K562 (cell line): ENCODE measurements at regions not wholly inside any gene's neighbourhood (a gene's known extent, or its start where the extent isn't known, plus 50 kb on each side); places are given as distances from the start of the nearest gene placed in this dataset.

Experiments
- CBX5 ChIP-seq: IDR thresholded peaks from 2 replicates; pipeline ENCODE4 v1.6.1; 2014; ENCODE audit warnings: low read depth, borderline replicate concordance
- CHAMP1 ChIP-seq: fragments of 450-650 bp; IDR thresholded peaks from 2 replicates; pipeline ENCODE4 v1.6.1; 2016; ENCODE audit warnings: mild to moderate bottlenecking
- CTCF ChIP-seq, 3 experiments: IDR thresholded peaks in 2 of 3; conservative IDR thresholded peaks in 1 of 3; 2 replicates each; pipeline ENCODE4 v1.5.1; 2011 to 2012; ENCODE audit warnings: low read length in 3 of 3, mild to moderate bottlenecking in 3 of 3, control low read depth in 2 of 3, improper control_type of control experiment in 1 of 3, inconsistent platforms in 1 of 3, low read depth in 1 of 3, mixed read lengths in 1 of 3, moderate library complexity in 1 of 3; ENCODE audit not compliant: insufficient read depth in 2 of 3
- EHMT2 ChIP-seq: fragments of 450-650 bp; IDR thresholded peaks from 2 replicates; pipeline ENCODE4 v1.6.1; 2018; ENCODE audit warnings: antibody characterized with exemption
- HDAC3 ChIP-seq: fragments of 450-650 bp; IDR thresholded peaks from 2 replicates; pipeline ENCODE4 v1.6.1; 2018; ENCODE audit warnings: borderline replicate concordance, mild to moderate bottlenecking, moderate library complexity; ENCODE audit not compliant: partially characterized antibody
- HMGN3 ChIP-seq: IDR thresholded peaks from 2 replicates; pipeline ENCODE4 v1.6.1; 2011; ENCODE audit warnings: borderline replicate concordance, low read depth, mild to moderate bottlenecking, mixed read lengths, low read length; ENCODE audit not compliant: insufficient read length; ENCODE audit errors: extremely low read depth
- MCM2 ChIP-seq: fragments of 450-650 bp; IDR thresholded peaks from 2 replicates; pipeline ENCODE4 v1.6.1; 2017; ENCODE audit warnings: low read depth, mild to moderate bottlenecking
- PRDM10 ChIP-seq: fragments of 450-650 bp; IDR thresholded peaks from 2 replicates; pipeline ENCODE4 v1.6.1; 2018; ENCODE audit not compliant: partially characterized antibody
- RB1 ChIP-seq: fragments of 450-650 bp; IDR thresholded peaks from 2 replicates; pipeline ENCODE4 v1.6.1; 2017; ENCODE audit warnings: low read depth, mild to moderate bottlenecking
- RBM17 ChIP-seq: fragments of 200-400 bp; formaldehyde crosslinking; IDR thresholded peaks from 2 replicates; pipeline ENCODE4 v1.6.1; 2017; ENCODE audit warnings: low read depth, mild to moderate bottlenecking, low read length, borderline replicate concordance
- SIX5 ChIP-seq, 2 experiments: IDR thresholded peaks; 2 replicates each; pipeline ENCODE4 v1.6.1; 2011; ENCODE audit warnings: low read length in 2 of 2, borderline replicate concordance in 1 of 2, low read depth in 1 of 2, mild to moderate bottlenecking in 1 of 2, moderate library complexity in 1 of 2; ENCODE audit not compliant: insufficient read depth in 1 of 2
- SMAD4 ChIP-seq: fragments of 250-450 bp; sonication (Bioruptor Pico); conservative IDR thresholded peaks from 2 replicates; pipeline ENCODE4 v1.8.0; 2021; ENCODE audit warnings: inconsistent platforms, mild to moderate bottlenecking, moderate library complexity
- ZBTB12 ChIP-seq: fragments of 250-450 bp; sonication (Bioruptor Pico); IDR thresholded peaks from 2 replicates; pipeline ENCODE4 v1.4.0; 2020
- ZNF3 ChIP-seq: fragments of 250-450 bp; sonication (Bioruptor Pico); IDR thresholded peaks from 2 replicates; pipeline ENCODE4 v1.5.0; 2021; ENCODE audit warnings: mild to moderate bottlenecking, moderate library complexity
- ZNF551 ChIP-seq: fragments of 250-450 bp; sonication (Bioruptor Pico); IDR thresholded peaks from 2 replicates; pipeline ENCODE4 v1.5.0; 2021; ENCODE audit warnings: mild to moderate bottlenecking, moderate library complexity
- ZNF57 ChIP-seq: fragments of 450-650 bp; formaldehyde crosslinking; IDR thresholded peaks from 2 replicates; pipeline ENCODE4 v1.4.0; 2020; ENCODE audit warnings: mild to moderate bottlenecking, moderate library complexity
- TF ChIP-seq, protein P1 (sequence below): fragments of 250-450 bp; sonication (Bioruptor Pico); IDR thresholded peaks from 2 replicates; pipeline ENCODE4 v1.8.0; 2022; ENCODE audit warnings: moderate library complexity, mild to moderate bottlenecking, inconsistent platforms

DNA sequence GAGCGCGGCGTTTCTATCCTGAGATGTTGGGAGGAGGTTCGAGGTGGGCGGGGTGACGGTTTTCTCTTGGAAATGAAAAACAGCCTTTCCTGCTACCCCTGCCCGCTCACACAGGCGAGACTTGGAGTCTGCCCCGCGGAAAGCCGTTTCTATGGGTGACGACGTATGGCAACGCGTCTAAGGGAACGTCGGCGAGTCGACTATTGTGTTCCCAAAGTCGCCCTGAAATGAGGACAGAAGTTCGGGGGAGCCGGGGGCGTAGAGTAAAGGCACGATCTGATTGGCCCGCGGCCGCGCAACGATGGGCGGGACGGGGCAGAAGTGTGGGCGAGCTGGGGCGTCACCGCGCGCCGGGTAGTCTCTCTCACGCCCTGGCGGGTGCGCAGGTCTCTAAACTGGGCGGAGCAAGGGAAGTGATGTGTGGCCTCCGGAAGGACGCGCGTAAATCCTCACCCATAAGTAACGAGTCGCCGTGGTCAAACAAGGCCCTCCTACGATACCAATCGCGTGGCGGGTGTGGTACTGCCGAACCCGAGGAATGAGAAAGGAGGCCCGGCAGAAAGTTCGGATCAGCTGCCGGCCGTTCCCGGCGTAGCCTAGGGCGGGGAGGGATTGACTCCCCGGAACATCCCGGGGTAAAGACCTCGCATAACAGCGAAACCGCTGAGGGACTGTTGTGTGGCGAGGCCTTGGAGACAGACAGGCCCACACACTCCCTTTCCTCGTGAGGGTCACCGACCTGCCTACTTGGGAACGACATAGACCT lies 89.6 kb downstream of the FAM161A start (continued):
- TF ChIP-seq CBX5 = no peak
- TF ChIP-seq CHAMP1 = peak; percentile 51
- no peak for TF ChIP-seq RBM17
- TF ChIP-seq HMGN3 = peak; percentile 63
- no peak for TF ChIP-seq HDAC3
- TF ChIP-seq ZNF551 = no peak
- 0 out of 2 replicates have a peak, but pooled peaks have one; percentile 19 for TF ChIP-seq RB1
- no peak for TF ChIP-seq ZNF3 (CRISPR knock-in tag)
- peak; percentile 21 to 36; a peak in 1 of 4 replicates for TF ChIP-seq SIX5 (IDR thresholded peaks at IDR 0.05; ENCODE audit: borderline replicate concordance in 1 of 2, insufficient read depth in 1 of 2, low read depth in 1 of 2, low read length in 2 of 2)
- no peak for TF ChIP-seq MCM2
- TF ChIP-seq CTCF (IDR thresholded peaks at IDR 0.05 in 2 of 3, conservative IDR thresholded peaks at IDR 0.05 in 1 of 3; ENCODE audit: insufficient read depth in 2 of 3, low read depth in 1 of 3, low read length in 3 of 3) = no peak; a peak in 1 of 6 replicates
- peak; percentile 88 for TF ChIP-seq ZBTB12 (CRISPR knock-in tag)
- peak; percentile 95 for TF ChIP-seq PRDM10
- peak; percentile 22; the same call in 1 of the 2 replicates for TF ChIP-seq SMAD4 (CRISPR knock-in tag)
- peak; percentile 87; the same call in 1 of the 2 replicates for TF ChIP-seq EHMT2
- TF ChIP-seq, protein P1, sequence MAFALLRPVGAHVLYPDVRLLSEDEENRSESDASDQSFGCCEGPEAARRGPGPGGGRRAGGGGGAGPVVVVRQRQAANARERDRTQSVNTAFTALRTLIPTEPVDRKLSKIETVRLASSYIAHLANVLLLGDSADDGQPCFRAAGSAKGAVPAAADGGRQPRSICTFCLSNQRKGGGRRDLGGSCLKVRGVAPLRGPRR = no peak
- TF ChIP-seq ZNF57 (CRISPR knock-in tag) = no peak
